ENCODE measurements at regions not wholly inside any gene's neighbourhood (a gene's known extent, or its start where the extent isn't known, plus 50 kb on each side); places are given as distances from the start of the nearest gene placed in this dataset.

DNA sequence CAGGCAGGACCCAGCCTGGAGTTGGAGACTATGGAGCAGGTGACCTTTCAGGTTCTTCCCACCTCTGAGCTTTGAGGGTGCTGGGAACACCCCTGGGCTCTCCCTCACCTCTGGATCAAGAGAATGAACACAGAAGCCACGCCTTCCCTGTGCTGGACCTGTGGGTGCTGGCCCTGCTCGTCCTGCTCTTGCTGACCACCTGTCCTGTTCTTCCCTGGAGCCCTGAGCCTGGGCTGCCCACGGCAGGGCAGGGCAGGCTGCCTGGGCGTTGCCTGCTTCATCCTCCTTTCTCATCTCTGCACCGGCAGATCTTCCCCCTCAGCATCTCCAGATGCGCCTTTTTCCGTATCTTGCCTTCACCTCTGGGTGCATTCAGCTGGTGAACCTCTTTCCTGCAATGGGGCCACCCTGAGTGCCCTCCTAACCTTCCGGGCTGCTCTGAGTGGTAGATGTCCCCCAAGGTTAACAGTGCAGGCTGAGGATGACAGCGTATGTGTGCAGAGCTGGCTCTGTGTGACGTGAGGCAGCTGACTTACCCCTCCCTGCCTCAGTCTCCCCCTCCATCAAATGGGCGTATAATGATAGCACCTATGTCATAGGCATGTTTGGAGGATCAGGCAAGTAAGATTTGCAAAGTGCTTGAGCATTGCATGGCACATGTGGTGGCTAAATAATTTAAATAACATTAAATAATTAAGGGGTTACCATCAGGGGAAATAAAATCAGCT lies 225.8 kb upstream of the CIBAR2 start:
- no peaks in the 10 kb centered on the region for H3K36me3 ChIP-seq (replicated peaks; ENCODE audit: insufficient read depth, low read depth)
- no peaks in the 10 kb centered on the region for H3K79me2 ChIP-seq
- TF ChIP-seq EZH2 (IDR thresholded peaks at IDR 0.05; ENCODE audit: borderline replicate concordance) (no peak), EZH2phosphoT487 (IDR thresholded peaks at IDR 0.05; ENCODE audit: low read depth, severe bottlenecking, unreplicated experiment) (no peak), CTCF (IDR thresholded peaks at IDR 0.05; ENCODE audit: poor library complexity) (no peak)
- H3K4me1 ChIP-seq (ENCODE audit: insufficient read depth) = peaks cover 28% of the 10 kb centered on the region
- no peaks in the 10 kb centered on the region for H3K9me2 ChIP-seq (replicated peaks; ENCODE audit: insufficient read depth)
- H3K27me3 ChIP-seq = no peaks in the 10 kb centered on the region
- no peak overlapping the region for H3K4me2 ChIP-seq
- H2AFZ ChIP-seq = no peak overlapping the region
- H3K9me3 ChIP-seq (ENCODE audit: low read depth) = no peaks in the 10 kb centered on the region
- 93% methylated on average over 11 of the region's 11 CpGs for WGBS (ENCODE audit: low lambda C conversion rate, missing lambda C conversion rate)
- no peak overlapping the region for H3K4me3 ChIP-seq
- no peak overlapping the region for H3K27ac ChIP-seq
- H4K20me1 ChIP-seq (ENCODE audit: insufficient read depth, poor library complexity, severe bottlenecking) = no peaks in the 10 kb centered on the region
- no peak for DNase-seq (ENCODE audit: low spot score)

GRCh38 chr16:85338638-85338982 lies 226.3 kb upstream of the CIBAR2 start:
- H3K27me3 ChIP-seq = no peaks in the 10 kb centered on the region
- H3K79me2 ChIP-seq = no peaks in the 10 kb centered on the region
- no peaks in the 10 kb centered on the region for H3K36me3 ChIP-seq (replicated peaks; ENCODE audit: insufficient read depth, low read depth)
- H3K4me3 ChIP-seq = no peak overlapping the region
- no peaks in the 10 kb centered on the region for H3K9me2 ChIP-seq (replicated peaks; ENCODE audit: insufficient read depth)
- 93% methylated on average over 15 of the region's 15 CpGs for WGBS (ENCODE audit: low lambda C conversion rate, missing lambda C conversion rate)
- H4K20me1 ChIP-seq (ENCODE audit: insufficient read depth, poor library complexity, severe bottlenecking) = no peaks in the 10 kb centered on the region
- no peaks in the 10 kb centered on the region for H3K9me3 ChIP-seq (ENCODE audit: low read depth)
- H3K4me2 ChIP-seq = no peak overlapping the region
- TF ChIP-seq EZH2 (IDR thresholded peaks at IDR 0.05; ENCODE audit: borderline replicate concordance) (no peak), EZH2phosphoT487 (IDR thresholded peaks at IDR 0.05; ENCODE audit: low read depth, severe bottlenecking, unreplicated experiment) (no peak), CTCF (IDR thresholded peaks at IDR 0.05; ENCODE audit: poor library complexity) (no peak)
- H3K4me1 ChIP-seq (ENCODE audit: insufficient read depth) = peaks cover 28% of the 10 kb centered on the region
- no peak for DNase-seq (ENCODE audit: low spot score)
- no peak overlapping the region for H3K27ac ChIP-seq
- H2AFZ ChIP-seq = no peak overlapping the region

DNA sequence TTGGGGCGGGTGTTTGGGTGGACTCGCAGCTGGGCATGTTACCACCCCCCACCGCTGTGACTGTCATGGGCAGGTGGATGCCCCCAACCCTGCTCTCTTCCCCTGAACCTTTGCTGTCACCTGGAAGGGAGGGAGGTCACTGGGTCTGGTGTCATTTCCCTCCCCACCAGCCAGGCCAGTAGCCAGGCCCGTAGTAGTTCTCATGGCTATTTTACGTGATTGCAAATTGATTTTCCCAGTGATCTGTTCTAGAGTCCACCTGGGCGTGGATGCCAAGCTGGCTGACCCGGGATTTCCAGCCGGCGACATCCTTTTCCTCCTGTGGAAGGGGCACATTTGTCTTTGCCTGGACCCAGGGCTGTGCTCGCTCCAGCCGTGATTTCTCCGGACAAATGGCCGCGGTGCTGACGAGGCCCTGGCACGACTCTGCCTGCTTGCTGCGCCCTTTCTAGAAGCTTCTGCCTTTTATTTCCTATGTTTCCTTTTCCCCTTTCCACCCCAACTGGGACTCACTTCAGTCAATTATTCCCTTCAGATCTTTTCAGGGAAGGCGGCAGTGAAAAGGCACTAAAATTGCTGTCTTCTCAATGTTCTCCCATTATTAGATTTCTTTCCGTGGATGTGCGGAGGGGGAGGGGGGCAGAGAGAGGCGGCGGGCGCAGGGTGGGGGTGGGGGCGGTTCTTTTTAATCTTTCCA lies 226.9 kb upstream of the CIBAR2 start:
- peaks cover 23% of the 10 kb centered on the region for H3K4me1 ChIP-seq (ENCODE audit: insufficient read depth)
- no peaks in the 10 kb centered on the region for H3K9me2 ChIP-seq (replicated peaks; ENCODE audit: insufficient read depth)
- H3K9me3 ChIP-seq (ENCODE audit: low read depth) = no peaks in the 10 kb centered on the region
- H4K20me1 ChIP-seq (ENCODE audit: insufficient read depth, poor library complexity, severe bottlenecking) = no peaks in the 10 kb centered on the region
- no peak overlapping the region for H3K4me3 ChIP-seq
- TF ChIP-seq CTCF (IDR thresholded peaks at IDR 0.05; ENCODE audit: poor library complexity) = no peak
- no peak for TF ChIP-seq EZH2 (IDR thresholded peaks at IDR 0.05; ENCODE audit: borderline replicate concordance)
- TF ChIP-seq EZH2phosphoT487 (IDR thresholded peaks at IDR 0.05; ENCODE audit: low read depth, severe bottlenecking, unreplicated experiment) = no peak
- no peak for DNase-seq (ENCODE audit: low spot score)
- WGBS (ENCODE audit: low lambda C conversion rate, missing lambda C conversion rate) = 93% methylated on average over 22 of the region's 24 CpGs
- H3K27me3 ChIP-seq = no peaks in the 10 kb centered on the region
- H3K27ac ChIP-seq = no peak overlapping the region
- no peaks in the 10 kb centered on the region for H3K36me3 ChIP-seq (replicated peaks; ENCODE audit: insufficient read depth, low read depth)
- no peak overlapping the region for H3K4me2 ChIP-seq
- no peaks in the 10 kb centered on the region for H3K79me2 ChIP-seq
- no peak overlapping the region for H2AFZ ChIP-seq

Data from hepatocyte (in vitro differentiated cells).